Endothelial cell of umbilical vein (primary cell): ENCODE measurements at regions not wholly inside any gene's neighbourhood (a gene's known extent, or its start where the extent isn't known, plus 50 kb on each side); places are given as distances from the start of the nearest gene placed in this dataset.

Source experiments
- BruUV-seq: library from RNA; stranded (reverse); fragments of 400-500 nt; replicated peaks from 2 replicates; lab custom pipeline; 2021; lab: Mats Ljungman, UMichigan
- CTCF ChIA-PET: fragments of 300-600, 350-600 bp; sonication (Branson Sonifier 250); formaldehyde crosslinking; loops from one replicate; lab custom pipeline; 2021; ENCODE audit warnings: antibody characterized with exemption, inconsistent platforms; lab: Charles Lee
- POLR2A ChIA-PET: fragments of 300-600, 350-600 bp; sonication (Branson Sonifier 250); formaldehyde crosslinking; loops from one replicate; lab custom pipeline; 2021; ENCODE audit warnings: antibody characterized with exemption, inconsistent platforms; lab: Charles Lee
- DNase-seq: peaks from one replicate; pipeline ENCODE4 v3.0.0-alpha.2; 2011; ENCODE audit warnings: low read depth, low spot score
- FAIRE-seq: peaks from 2 replicates; lab custom pipeline; 2011; peaks lifted over from hg19 to GRCh38; lab: Jason Lieb, UNC
- H2AFZ ChIP-seq: 2 replicates; pipeline ENCODE4 v1.6.0; 2012; ENCODE audit warnings: low read depth, low read length, control low read depth, inconsistent platforms
- H3K27ac ChIP-seq: 2 replicates; pipeline ENCODE4 v1.5.1; 2011; ENCODE audit warnings: low read depth, mild to moderate bottlenecking, control low read depth, low read length, moderate library complexity; ENCODE audit not compliant: insufficient read depth
- H3K27me3 ChIP-seq, 2 experiments: 2 replicates each; pipeline versions ENCODE4 v1.6.0 to v1.6.1; 2011; ENCODE audit warnings: low read length in 2 of 2, mixed read lengths in 1 of 2; ENCODE audit not compliant: control insufficient read depth in 2 of 2, insufficient read depth in 2 of 2
- H3K36me3 ChIP-seq, 2 experiments: 2 replicates in 1 of 2; 3 replicates in 1 of 2; pipeline ENCODE4 v1.5.1; 2011; ENCODE audit warnings: low read length in 2 of 2, mild to moderate bottlenecking in 1 of 2, moderate library complexity in 1 of 2; ENCODE audit not compliant: control insufficient read depth in 2 of 2, insufficient read depth in 2 of 2; ENCODE audit errors: extremely low read depth in 1 of 2
- H3K4me1 ChIP-seq: 3 replicates; pipeline ENCODE4 v1.5.1; 2011; ENCODE audit warnings: mild to moderate bottlenecking, low read length; ENCODE audit not compliant: control insufficient read depth, insufficient read depth; ENCODE audit errors: extremely low read depth
- H3K4me2 ChIP-seq: 2 replicates; pipeline ENCODE4 v1.6.1; 2011; ENCODE audit warnings: low read length, control low read depth, mixed read lengths; ENCODE audit not compliant: insufficient read depth
- H3K4me3 ChIP-seq, 3 experiments: fragments of 200-600 bp in 1 of 3; sonication (generic), shearing (Covaris generic) in 1 of 3; replicated peaks in 1 of 3; 2 replicates each; pipeline ENCODE4 v1.5.1; 2011 to 2016; ENCODE audit warnings: control low read depth in 3 of 3, low read length in 3 of 3, mild to moderate bottlenecking in 2 of 3, inconsistent platforms in 1 of 3, low read depth in 1 of 3, moderate library complexity in 1 of 3; ENCODE audit not compliant: insufficient read depth in 1 of 3
- H3K79me2 ChIP-seq: 2 replicates; pipeline ENCODE4 v1.6.0; 2012; ENCODE audit warnings: low read length, inconsistent platforms; ENCODE audit not compliant: control insufficient read depth, insufficient read depth
- H3K9ac ChIP-seq: replicated peaks from 2 replicates; pipeline ENCODE3; 2011; ENCODE audit warnings: low read length, control low read depth; ENCODE audit not compliant: insufficient read depth; ENCODE audit errors: extremely low read depth
- H3K9me1 ChIP-seq: replicated peaks from 3 replicates; pipeline ENCODE4 v1.6.0; 2011; ENCODE audit warnings: mild to moderate bottlenecking, low read length; ENCODE audit not compliant: control insufficient read depth, insufficient read depth; ENCODE audit errors: extremely low read depth
- H3K9me3 ChIP-seq: replicated peaks from 2 replicates; pipeline ENCODE4 v1.5.1; 2012; ENCODE audit warnings: low read length, inconsistent platforms; ENCODE audit not compliant: control insufficient read depth, insufficient read depth
- H4K20me1 ChIP-seq: replicated peaks from 2 replicates; pipeline ENCODE3; 2011; ENCODE audit warnings: mild to moderate bottlenecking, low read length; ENCODE audit not compliant: control insufficient read depth, insufficient read depth; ENCODE audit errors: extremely low read depth
- CTCF ChIP-seq, 2 donors: IDR thresholded peaks; 1 replicate in 1 of 2; 2 replicates in 1 of 2; pipeline ENCODE4 v1.5.1; 2011; ENCODE audit warnings: low read length in 2 of 2, mild to moderate bottlenecking in 2 of 2, moderate library complexity in 2 of 2, control low read depth in 1 of 2, inconsistent platforms in 1 of 2, low read depth in 1 of 2; ENCODE audit not compliant: insufficient read depth in 1 of 2; ENCODE audit errors: extremely low read depth in 1 of 2
- EZH2 ChIP-seq: IDR thresholded peaks from 2 replicates; pipeline ENCODE4 v1.6.1; 2012; ENCODE audit warnings: borderline replicate concordance, low read depth, mild to moderate bottlenecking, moderate library complexity, low read length, inconsistent platforms; ENCODE audit not compliant: severe bottlenecking
- FOS ChIP-seq: IDR thresholded peaks from 2 replicates; pipeline ENCODE4 v1.6.1; 2011; ENCODE audit warnings: mild to moderate bottlenecking, low read length, moderate library complexity, borderline replicate concordance; ENCODE audit not compliant: insufficient read depth
- GATA2 ChIP-seq: IDR thresholded peaks from 2 replicates; pipeline ENCODE4 v1.7.0; 2011; ENCODE audit warnings: low read depth, mild to moderate bottlenecking, moderate library complexity, mixed read lengths, low read length; ENCODE audit not compliant: insufficient read length, insufficient read depth
- JUN ChIP-seq: IDR thresholded peaks from 2 replicates; pipeline ENCODE4 v1.6.1; 2011; ENCODE audit warnings: borderline replicate concordance, low read depth; ENCODE audit not compliant: insufficient read length, insufficient read depth
- MAX ChIP-seq: IDR thresholded peaks from 2 replicates; pipeline ENCODE4 v1.6.1; 2011; ENCODE audit not compliant: insufficient read depth, insufficient read length
- MYC ChIP-seq: IDR thresholded peaks from one replicate; pipeline ENCODE4 v1.6.1; 2011; ENCODE audit warnings: mild to moderate bottlenecking, low read depth, low read length
- POLR2A ChIP-seq: IDR thresholded peaks from 2 replicates; pipeline ENCODE4 v1.6.1; 2012; ENCODE audit warnings: low read depth, mild to moderate bottlenecking, control low read depth, low read length
- POLR2AphosphoS5 ChIP-seq: IDR thresholded peaks from 2 replicates; pipeline ENCODE4 v1.6.1; 2012; ENCODE audit warnings: low read depth, mild to moderate bottlenecking, control low read depth, low read length, moderate library complexity; ENCODE audit not compliant: insufficient read depth
- dilution Hi-C: fragments of 300-500 bp; cut with MboI; formaldehyde crosslinking; loops from one replicate; pipeline ENCODE4 v1.15.0; 2019; ENCODE audit warnings: low sequenced_read_pairs; ENCODE audit not compliant: extremely low pct_ligation_motif_present
- intact Hi-C: fragments of 100-400 bp; cut with micrococcal nuclease; formaldehyde crosslinking; loops from one replicate; pipeline ENCODE4 v1.10.0; 2022

DNA sequence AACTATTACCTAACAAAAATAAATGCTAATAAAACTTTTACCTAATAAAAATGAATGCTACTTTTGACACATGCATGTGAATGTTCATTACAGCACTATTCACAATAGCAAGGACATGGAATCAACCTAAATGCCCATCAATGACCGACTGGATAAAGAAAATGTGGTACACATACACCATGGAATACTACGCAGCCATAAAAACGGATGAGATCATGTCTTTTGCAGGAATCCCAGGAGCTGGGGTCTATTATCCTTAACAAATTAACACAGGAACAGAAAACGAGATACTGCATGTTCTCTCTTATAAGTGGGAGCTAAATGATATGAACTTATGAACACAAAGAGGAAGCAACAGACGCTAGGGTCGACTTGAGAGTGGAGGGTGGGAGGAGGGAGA is 88.1 kb upstream of the FAM204A start:
- Histone ChIP-seq H3K4me3 (no peak overlapping the region), H4K20me1 (no peaks in the 10 kb centered on the region), H3K9ac (no peak overlapping the region), H3K36me3 (no peaks in the 10 kb centered on the region), H3K27me3 (no peaks in the 10 kb centered on the region), H3K4me1 (no peaks in the 10 kb centered on the region), H3K79me2 (no peaks in the 10 kb centered on the region), H3K27ac (no peak overlapping the region), H2AFZ (no peak overlapping the region), H3K9me1 (no peaks in the 10 kb centered on the region), H3K4me2 (no peak overlapping the region), H3K9me3 (no peaks in the 10 kb centered on the region)
- FAIRE-seq (no peak), DNase-seq (no peak)
- intact Hi-C loops: no loop called here
- no peak for TF ChIP-seq POLR2A
- TF ChIP-seq CTCF (IDR thresholded peaks at IDR 0.05; ENCODE audit: extremely low read depth in 1 of 2, insufficient read depth in 1 of 2, low read depth in 1 of 2, low read length in 2 of 2): no peak
- no peak for TF ChIP-seq MAX
- no peak for TF ChIP-seq FOS
- no peak for TF ChIP-seq POLR2AphosphoS5
- TF ChIP-seq MYC: no peak
- TF ChIP-seq EZH2: no peak
- TF ChIP-seq JUN: no peak
- TF ChIP-seq GATA2: no peak
- dilution Hi-C loops: no loop called here
- no TSS peak for BruUV-seq
- POLR2A ChIA-PET: no interaction called here
- CTCF ChIA-PET: no interaction called here
